ENCODE measurements at regions not wholly inside any gene's neighbourhood (a gene's known extent, or its start where the extent isn't known, plus 50 kb on each side); places are given as distances from the start of the nearest gene placed in this dataset.
A peak's percentile ranks its signal among the peaks of the same experiment; 100 is the strongest.

GRCh38 chr6:131470534-131470933, 102.5 kb upstream of the ARG1 start:
- ChIA-PET POLR2A (ENCODE audit: partially characterized antibody) (interaction anchor here (0.6 kb wide), 1 partner anchor 11 kb away, joined by 4 read pairs; no protein-coding TSS in a partner anchor), CTCF (ENCODE audit: partially characterized antibody) (interaction anchor here (0.7 to 2.0 kb wide), 5 partner anchors 8 to 63 kb away, joined by 4 to 7 read pairs (median 6); no protein-coding TSS in a partner anchor)
- H3K27me3 ChIP-seq (replicated peaks in 1 of 4; ENCODE audit: control insufficient read depth in 3 of 4, extremely low read depth in 1 of 4, insufficient read depth in 3 of 4, low read length in 3 of 4): no peaks in the 10 kb centered on the region
- H3K14ac ChIP-seq (ENCODE audit: insufficient read length): no peak overlapping the region
- no peak overlapping the region for H4K91ac ChIP-seq (replicated peaks; ENCODE audit: insufficient read length, low read length)
- H4K5ac ChIP-seq (ENCODE audit: insufficient read length, low read depth, low read length): no peak overlapping the region
- H3K27ac ChIP-seq (ENCODE audit: low read depth, low read length): no peak overlapping the region
- H3K9me3 ChIP-seq (ENCODE audit: insufficient read depth in 2 of 2, low read depth in 1 of 2, low read length in 1 of 2): peaks cover 2 to 4% of the 10 kb centered on the region in 2 experiments; a peak in 1 of 4 replicates
- no peak overlapping the region for H2BK15ac ChIP-seq (ENCODE audit: low read length)
- no peak for DNase-seq (ENCODE audit: low read depth in 1 of 2, low spot score in 2 of 2)
- H4K20me1 ChIP-seq (replicated peaks in 1 of 2; ENCODE audit: control insufficient read depth in 1 of 2, insufficient read depth in 2 of 2, low read length in 2 of 2): no peaks in the 10 kb centered on the region
- no peak overlapping the region for H3K4me3 ChIP-seq (ENCODE audit: extremely low read depth in 1 of 4, insufficient read depth in 2 of 4, low read depth in 3 of 4, low read length in 4 of 4)
- H3K4ac ChIP-seq (replicated peaks; ENCODE audit: insufficient read length, low read depth, low read length): no peak overlapping the region
- no peaks in the 10 kb centered on the region for H3K36me3 ChIP-seq (ENCODE audit: control insufficient read depth in 2 of 4, insufficient read depth in 4 of 4, low read length in 3 of 4)
- TF ChIP-seq TCF12 (IDR thresholded peaks at IDR 0.05; ENCODE audit: low read depth, low read length) (no peak), BRCA1 (IDR thresholded peaks at IDR 0.05; ENCODE audit: low read depth, low read length) (no peak), SIRT6 (IDR thresholded peaks at IDR 0.05; ENCODE audit: low read length) (no peak), EGR1 (IDR thresholded peaks at IDR 0.05; ENCODE audit: borderline replicate concordance, low read depth, low read length) (no peak), TAF1 (IDR thresholded peaks at IDR 0.05; ENCODE audit: low read depth, low read length) (no peak), TBP (IDR thresholded peaks at IDR 0.05; ENCODE audit: low read depth, low read length) (no peak), SIN3A (conservative IDR thresholded peaks at IDR 0.05 in 1 of 2, IDR thresholded peaks at IDR 0.05 in 1 of 2; ENCODE audit: low read depth in 1 of 2, low read length in 2 of 2) (no peak), POU5F1 (IDR thresholded peaks at IDR 0.05; ENCODE audit: low read depth, low read length) (no peak), CBX5 (IDR thresholded peaks at IDR 0.05; ENCODE audit: low read depth, low read length) (no peak), RXRA (IDR thresholded peaks at IDR 0.05; ENCODE audit: insufficient read depth, low read depth, low read length) (no peak)
- no peak overlapping the region for H2BK5ac ChIP-seq (ENCODE audit: low read depth, low read length)
- no peaks in the 10 kb centered on the region for H3K4me1 ChIP-seq (replicated peaks in 1 of 4; ENCODE audit: control insufficient read depth in 3 of 4, insufficient read depth in 4 of 4, low read length in 3 of 4)
- no peak overlapping the region for H3K23ac ChIP-seq (ENCODE audit: insufficient read length)
- H3K9ac ChIP-seq (replicated peaks in 1 of 4; ENCODE audit: extremely low read depth in 1 of 4, low read depth in 3 of 4, low read length in 3 of 4): no peak overlapping the region
- H3K79me1 ChIP-seq (ENCODE audit: low read depth, low read length): no peaks in the 10 kb centered on the region
- H3K18ac ChIP-seq (ENCODE audit: extremely low read depth, low read length): no peak overlapping the region
- FAIRE-seq: no peak
- H3K4me2 ChIP-seq (ENCODE audit: insufficient read depth in 1 of 2, low read depth in 2 of 2, low read length in 2 of 2): no peak overlapping the region
- H2BK120ac ChIP-seq (replicated peaks; ENCODE audit: low read depth, low read length): no peak overlapping the region
- H2BK12ac ChIP-seq (ENCODE audit: low read depth, low read length): no peak overlapping the region
- no peak overlapping the region for H3K56ac ChIP-seq (replicated peaks; ENCODE audit: insufficient read length, low read depth, low read length)
- WGBS, 2 experiments (ENCODE audit: extremely low coverage in 1 of 2, insufficient coverage in 1 of 2, insufficient read length in 1 of 2, insufficient replicate concordance in 2 of 2, low coverage in 1 of 2, low lambda C conversion rate in 2 of 2, missing lambda C conversion rate in 1 of 2): 87% methylated on average over 3 of the region's 3 CpGs; no CpG with 5 or more reads in 1 of the 2 experiments
- no peaks in the 10 kb centered on the region for H3K23me2 ChIP-seq (ENCODE audit: low read depth, low read length)
- H3K79me2 ChIP-seq (ENCODE audit: control insufficient read depth in 1 of 2, insufficient read depth in 2 of 2, low read length in 2 of 2): no peaks in the 10 kb centered on the region
- peak overlapping the region; percentile 47; the same call in 1 of the 2 replicates for H2AFZ ChIP-seq (ENCODE audit: low read length)
- no peak overlapping the region for H2AK5ac ChIP-seq (ENCODE audit: low read depth, low read length)
- no peak overlapping the region for H4K8ac ChIP-seq (ENCODE audit: extremely low read depth, insufficient read depth, low read length)
- no peak overlapping the region for H2BK20ac ChIP-seq (ENCODE audit: low read length)
